Activated T-cell treated with anti-CD3 and anti-CD28 coated beads for 4 hours (primary cell): ENCODE measurements at regions not wholly inside any gene's neighbourhood (a gene's known extent, or its start where the extent isn't known, plus 50 kb on each side); places are given as distances from the start of the nearest gene placed in this dataset.
"Not testable (repeated sequence)": the region's sequence is repeated elsewhere in the genome, so short reads cannot be mapped to it uniquely, and the experiment has no call there.

Source experiments
- DNase-seq: peaks from one replicate; pipeline ENCODE4 v3.0.0-alpha.2; 2020

- not testable (repeated sequence) for DNase-seq
Observed at GRCh38 chr1:83343767-83344166, 655.2 kb downstream of the TTLL7 start.

DNA sequence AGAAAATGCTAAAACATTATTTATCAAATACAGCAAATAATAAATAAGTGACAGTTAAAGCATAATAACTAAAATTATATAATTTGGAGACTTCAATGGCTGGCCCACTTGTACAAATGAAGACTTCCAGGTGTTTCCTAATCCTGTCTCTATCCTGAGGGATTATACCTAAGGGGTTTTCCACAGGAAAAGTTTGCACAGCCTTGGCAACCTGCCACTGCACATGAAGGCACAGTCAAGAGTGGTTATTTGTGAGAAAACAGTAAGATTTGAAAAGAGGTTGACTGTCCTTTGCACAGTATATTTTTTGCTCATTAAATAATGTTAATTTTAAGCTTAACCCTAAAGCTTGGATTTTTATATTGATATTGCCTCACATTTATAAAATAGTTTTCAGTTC is 655.9 kb downstream of the TTLL7 start:
- DNase-seq, result not testable (repeated sequence)

DNA sequence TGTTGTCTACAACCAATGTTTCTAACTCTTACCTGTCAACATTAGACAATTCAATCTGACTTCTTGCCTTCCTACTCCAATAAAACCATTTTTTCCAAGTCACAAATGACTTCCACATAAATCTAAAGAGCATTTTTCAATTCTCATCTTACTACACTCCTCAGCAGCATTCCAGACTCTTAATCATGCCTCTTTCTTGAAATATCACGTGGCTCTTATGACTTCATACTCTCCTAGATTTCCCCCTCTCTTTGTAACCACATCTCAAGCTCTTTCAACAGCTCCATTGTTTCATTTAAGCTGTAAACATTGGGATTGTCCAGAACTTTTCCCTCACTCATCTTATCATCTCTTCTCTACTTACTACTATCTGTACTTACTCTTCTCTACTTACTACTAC is 666.6 kb downstream of the TTLL7 start:
- DNase-seq, result not testable (repeated sequence)

DNA sequence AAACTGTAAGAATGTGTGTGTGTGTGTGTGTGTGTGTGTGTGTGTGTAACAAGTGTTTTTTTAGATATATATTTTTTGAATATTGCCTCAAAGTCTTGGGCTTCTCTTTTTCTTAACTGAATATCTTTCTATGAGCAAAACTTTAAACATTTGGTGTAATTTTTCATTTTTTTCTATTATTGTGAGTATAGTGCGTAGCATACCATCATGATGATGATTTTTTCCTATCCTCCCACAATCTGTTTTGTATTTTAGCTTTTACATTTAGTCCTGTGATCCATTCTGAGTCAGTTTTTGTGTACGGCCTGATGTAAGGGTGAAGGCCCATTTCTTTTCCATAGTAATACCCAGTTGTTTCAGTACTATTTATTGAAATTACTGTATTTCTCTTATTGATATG is 680.6 kb downstream of the TTLL7 start:
- no peak for DNase-seq

- not testable (repeated sequence) for DNase-seq
Observed at GRCh38 chr1:83315446-83315845, 683.5 kb downstream of the TTLL7 start.

DNA sequence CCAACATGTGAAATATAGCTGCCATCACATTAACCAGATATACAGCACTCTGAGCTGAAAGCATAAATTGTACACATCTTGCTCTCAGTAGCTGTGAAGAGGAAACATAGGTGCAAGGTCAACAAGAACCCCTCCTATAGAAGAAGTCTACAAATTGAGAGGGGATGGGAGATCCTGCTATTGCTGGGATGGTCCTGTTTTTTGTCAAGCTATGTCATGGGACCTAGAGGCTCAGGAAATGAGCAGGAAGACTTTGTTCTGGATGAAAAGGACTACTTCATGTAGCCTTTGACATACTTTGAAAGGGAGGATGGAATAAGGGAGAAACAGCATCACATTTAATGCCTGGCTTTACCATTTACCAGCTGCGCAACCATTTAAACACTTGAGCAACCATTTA is 688.8 kb downstream of the TTLL7 start:
- DNase-seq, result not testable (repeated sequence)

GRCh38 chr1:83309035-83309434 is 689.9 kb downstream of the TTLL7 start:
- not testable (repeated sequence) for DNase-seq

GRCh38 chr1:83306811-83307210 is 692.1 kb downstream of the TTLL7 start:
- not testable (repeated sequence) for DNase-seq

DNA sequence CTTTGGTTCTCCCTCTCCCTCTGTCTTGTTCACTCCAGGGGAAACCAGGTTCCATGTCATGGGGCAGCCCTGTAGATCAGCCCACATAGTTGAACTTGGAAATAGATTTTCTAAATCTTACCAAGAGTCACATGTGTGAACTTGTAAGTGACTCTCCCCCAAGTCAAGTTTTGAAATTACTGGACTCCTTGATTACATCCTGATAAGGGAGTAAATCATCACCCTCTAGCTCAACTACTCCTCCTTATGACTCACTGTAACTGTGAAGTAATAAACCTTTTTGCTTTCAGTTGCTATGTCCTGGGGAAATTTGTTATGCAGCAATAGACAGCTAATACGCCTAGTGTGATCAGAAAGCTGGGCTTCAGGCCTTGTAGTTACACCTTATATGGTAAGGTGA is 703.3 kb downstream of the TTLL7 start:
- DNase-seq, result not testable (repeated sequence)

DNA sequence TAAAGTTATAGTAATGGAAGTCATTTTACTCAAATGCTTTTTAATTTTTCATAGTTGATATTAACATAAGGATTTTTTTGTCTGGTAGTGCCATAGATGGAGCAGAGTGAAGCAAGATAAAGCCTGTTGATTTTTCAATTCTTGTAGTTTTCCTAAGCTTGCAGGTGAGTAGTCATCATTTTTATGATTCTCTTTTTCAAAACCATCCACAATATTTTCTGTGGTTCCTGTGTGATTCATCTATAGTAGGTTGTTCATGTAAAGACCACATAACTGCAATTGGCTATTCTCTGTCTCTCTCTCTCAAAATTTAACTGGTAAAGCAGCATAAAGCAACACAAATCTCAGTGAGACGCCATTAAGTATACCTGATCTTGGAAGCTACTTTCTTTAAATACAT is 711.5 kb downstream of the TTLL7 start:
- DNase-seq, result not testable (repeated sequence)

- not testable (repeated sequence) for DNase-seq
Observed at GRCh38 chr1:83274656-83275055, 724.3 kb downstream of the TTLL7 start.

GRCh38 chr1:83272484-83272883 is 726.4 kb downstream of the TTLL7 start:
- not testable (repeated sequence) for DNase-seq

DNA sequence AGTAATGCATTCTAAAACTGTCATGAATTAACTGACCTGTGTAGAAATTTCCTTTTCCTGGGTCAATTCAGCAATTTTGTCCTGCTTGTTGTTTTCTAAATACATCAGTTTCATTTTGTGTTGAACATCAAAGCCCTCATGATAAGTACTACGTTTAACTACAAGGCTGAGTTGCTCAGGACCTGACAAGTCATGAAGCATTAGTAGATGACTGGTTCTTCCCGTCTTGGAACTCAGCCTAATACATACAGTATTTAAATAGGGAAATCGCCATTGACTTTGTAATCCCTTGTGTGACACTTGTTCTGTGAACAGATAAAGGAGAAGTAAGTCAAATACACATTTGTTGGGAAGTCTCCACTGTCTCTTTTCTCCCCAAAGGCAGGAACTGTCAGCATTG is 727.1 kb downstream of the TTLL7 start:
- DNase-seq, result not testable (repeated sequence)

DNA sequence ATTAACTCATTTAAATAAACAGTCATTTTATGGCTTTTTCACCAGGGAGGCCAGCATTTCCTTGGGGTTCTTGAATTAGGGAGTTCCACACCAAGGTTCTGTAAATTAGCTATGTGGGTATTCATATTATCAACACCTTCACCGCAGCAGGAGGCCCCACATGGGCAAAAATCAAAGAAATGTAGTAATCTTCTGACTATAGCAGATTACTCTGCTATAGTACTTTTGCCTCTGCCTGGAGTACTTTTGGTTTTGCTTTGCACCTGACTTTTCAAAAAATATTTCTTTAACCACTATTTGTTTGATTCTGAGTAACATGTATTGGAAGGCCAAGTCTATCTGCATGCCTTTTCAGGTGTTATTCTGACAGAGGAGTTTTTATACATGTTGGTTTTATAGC is 728.1 kb downstream of the TTLL7 start:
- DNase-seq, result not testable (repeated sequence)

DNA sequence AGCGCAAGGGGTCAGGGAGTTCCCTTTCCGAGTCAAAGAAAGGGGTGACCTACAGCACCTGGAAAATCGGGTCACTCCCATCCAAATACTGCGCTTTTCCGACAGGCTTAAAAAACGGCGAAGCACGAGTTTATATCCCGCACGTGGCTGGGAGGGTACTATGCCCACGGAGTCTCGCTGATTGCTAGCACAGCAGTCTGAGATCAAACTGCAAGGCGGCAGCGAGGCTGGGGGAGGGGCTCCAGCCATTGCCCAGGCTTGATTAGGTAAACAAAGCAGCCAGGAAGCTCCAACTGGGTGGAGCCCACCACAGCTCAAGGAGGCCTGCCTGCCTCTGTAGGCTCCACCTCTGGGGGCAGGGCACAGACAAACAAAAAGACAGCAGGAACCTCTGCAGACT is 735.1 kb downstream of the TTLL7 start:
- DNase-seq, result not testable (repeated sequence)

DNA sequence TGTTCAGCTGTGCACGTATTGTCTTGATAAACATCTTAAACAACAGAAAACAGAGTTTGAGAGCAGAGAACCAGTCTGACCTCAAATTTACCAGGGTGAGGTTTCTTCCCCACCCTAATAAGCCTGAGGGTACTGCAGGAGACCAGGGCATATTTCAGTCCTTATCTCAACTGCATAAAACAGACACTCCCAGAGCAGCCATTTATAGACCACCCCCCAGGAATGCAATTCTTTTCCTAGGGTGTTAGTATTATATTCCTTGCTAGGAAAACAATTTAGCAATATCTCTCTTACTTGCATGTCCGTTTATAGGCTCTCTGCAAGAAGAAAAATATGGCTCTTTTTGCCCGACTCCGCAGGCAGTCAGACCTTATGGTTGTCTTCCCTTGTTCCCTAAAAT is 747.2 kb downstream of the TTLL7 start:
- DNase-seq, result not testable (repeated sequence)

DNA sequence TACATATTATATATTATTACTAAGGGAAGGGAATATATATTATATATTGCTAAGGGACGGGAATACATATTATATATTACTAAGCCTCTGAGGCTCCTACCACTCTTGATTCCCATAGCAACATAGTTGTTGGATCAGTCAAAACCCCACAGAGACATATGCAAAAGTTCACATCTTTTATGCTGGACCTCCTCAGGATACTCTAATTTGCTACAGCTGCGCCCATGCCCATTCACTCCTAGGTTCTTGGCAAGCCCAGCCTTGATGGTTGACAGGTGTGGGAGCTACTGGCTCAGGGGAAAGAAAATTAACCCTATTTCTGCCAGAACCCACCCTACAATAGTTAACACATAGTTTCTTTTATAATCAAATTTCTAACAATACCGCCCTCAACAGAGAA is 752.2 kb downstream of the TTLL7 start:
- DNase-seq, result not testable (repeated sequence)

DNA sequence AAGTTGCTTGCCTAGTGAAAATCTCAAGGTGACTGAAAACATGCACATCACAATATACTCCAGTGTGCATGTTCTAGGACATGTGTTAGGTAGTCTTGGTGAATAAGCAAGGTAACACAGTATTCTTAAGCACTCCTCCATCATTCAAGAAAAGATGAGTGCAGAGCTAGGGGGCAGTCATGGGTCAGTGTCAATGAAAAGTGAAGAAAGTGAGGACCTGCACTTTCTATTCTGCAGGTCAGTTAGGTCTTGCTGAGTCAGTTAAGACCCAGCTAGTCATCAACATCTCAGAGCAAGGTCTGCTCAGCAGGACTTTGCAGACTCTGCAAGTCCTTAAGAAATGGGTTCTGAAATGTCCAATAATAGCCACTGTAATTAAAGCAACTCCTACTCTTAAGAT is 754.1 kb downstream of the TTLL7 start:
- not testable (repeated sequence) for DNase-seq

DNA sequence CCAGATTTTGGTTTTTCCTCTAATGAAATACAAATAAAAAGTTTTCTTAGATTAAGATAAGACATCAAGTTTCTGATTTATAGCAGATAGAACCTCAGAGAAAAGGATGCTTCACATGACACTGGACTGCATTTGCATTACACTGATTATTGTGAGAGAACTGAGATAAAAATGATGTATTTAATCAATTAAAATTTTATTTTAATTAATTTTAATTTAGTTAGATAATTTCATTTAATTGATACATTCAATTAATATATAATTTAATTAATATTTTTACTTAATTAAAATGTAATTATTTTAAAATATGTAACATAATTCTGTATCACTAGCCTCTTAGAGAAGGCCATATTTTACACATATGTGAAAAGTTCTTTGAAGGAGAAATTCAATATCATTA is 759.4 kb downstream of the TTLL7 start:
- DNase-seq, result not testable (repeated sequence)

DNA sequence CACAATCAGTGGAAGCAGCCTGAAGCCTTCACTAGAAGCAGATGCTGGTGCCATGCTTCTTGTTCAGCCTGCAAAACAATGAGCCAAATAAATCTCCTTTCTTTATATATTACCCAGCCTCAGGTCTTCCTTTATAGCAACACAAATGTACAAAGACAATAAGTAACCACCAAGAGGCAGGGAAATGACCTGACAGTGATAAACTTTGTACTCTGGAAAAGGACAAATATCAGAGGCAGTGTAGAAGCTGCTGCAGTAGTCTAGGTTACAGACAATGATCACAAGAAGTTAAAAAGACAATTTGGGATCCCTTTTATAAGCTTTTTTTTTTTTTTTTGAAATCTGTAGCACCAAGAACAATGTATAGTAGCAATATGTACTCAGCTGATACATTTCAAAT is 760.3 kb downstream of the TTLL7 start:
- DNase-seq, result not testable (repeated sequence)

GRCh38 chr1:83219788-83220187 is 779.1 kb downstream of the TTLL7 start:
- not testable (repeated sequence) for DNase-seq

- not testable (repeated sequence) for DNase-seq
Observed at GRCh38 chr1:83218036-83218716, 780.8 kb downstream of the TTLL7 start.

- DNase-seq, result not testable (repeated sequence)
Observed at GRCh38 chr1:83214317-83214716, 784.6 kb downstream of the TTLL7 start.

GRCh38 chr1:83213648-83214047 is 785.3 kb downstream of the TTLL7 start:
- not testable (repeated sequence) for DNase-seq

DNA sequence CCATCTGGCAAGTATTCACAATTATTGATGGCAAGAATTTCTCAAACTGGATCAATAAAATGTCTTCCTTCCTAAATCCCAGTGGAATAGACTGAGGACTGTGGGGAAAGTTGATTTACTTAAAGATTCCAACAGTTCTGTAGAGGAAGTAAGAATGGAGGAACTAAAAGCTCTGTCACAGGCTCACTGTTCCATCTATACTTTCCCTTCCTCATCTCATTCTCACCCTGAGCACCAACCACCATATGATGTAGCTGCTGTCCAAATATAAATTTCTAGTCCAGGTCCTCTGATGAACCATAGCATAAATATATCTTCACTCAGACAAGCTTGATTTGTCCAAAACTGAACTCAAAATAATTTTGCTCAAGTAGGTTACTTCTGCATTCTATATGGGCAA is 786.9 kb downstream of the TTLL7 start:
- DNase-seq, result not testable (repeated sequence)
